H1 (cell line): ENCODE measurements at regions not wholly inside any gene's neighbourhood (a gene's known extent, or its start where the extent isn't known, plus 50 kb on each side); places are given as distances from the start of the nearest gene placed in this dataset.

Source experiments
- CTCF ChIA-PET: fragments of 300-600 bp; sonication (Branson Sonifier 250); formaldehyde crosslinking; loops from one replicate; lab custom pipeline; 2021; ENCODE audit not compliant: partially characterized antibody; lab: Charles Lee
- POLR2A ChIA-PET: fragments of 300-600 bp; sonication (Branson Sonifier 250); formaldehyde crosslinking; loops from one replicate; lab custom pipeline; 2021; ENCODE audit warnings: inconsistent platforms; ENCODE audit not compliant: partially characterized antibody; lab: Charles Lee
- DNase-seq, 2 experiments: peaks; one replicate each; pipeline versions ENCODE4 v3.0.0 to v3.0.0-alpha.2; 2010 to 2022; ENCODE audit warnings: low spot score in 2 of 2, low read depth in 1 of 2, mixed read lengths in 1 of 2
- FAIRE-seq: peaks from 2 replicates; lab custom pipeline; 2011; peaks lifted over from hg19 to GRCh38; lab: Jason Lieb, UNC
- H2AFZ ChIP-seq: 2 replicates; pipeline ENCODE4 v1.8.1; 2012; ENCODE audit warnings: low read length, inconsistent platforms
- H2AK5ac ChIP-seq: 2 replicates; pipeline ENCODE4 v1.6.1; 2013; ENCODE audit warnings: low read depth, low read length
- H2BK120ac ChIP-seq: replicated peaks from 2 replicates; pipeline ENCODE3; 2013; ENCODE audit warnings: low read depth, low read length, inconsistent platforms
- H2BK12ac ChIP-seq: 2 replicates; pipeline ENCODE4 v1.6.1; 2013; ENCODE audit warnings: low read depth, low read length
- H2BK15ac ChIP-seq: 2 replicates; pipeline ENCODE4 v1.6.1; 2013; ENCODE audit warnings: low read length
- H2BK20ac ChIP-seq: 2 replicates; pipeline ENCODE4 v1.6.1; 2013; ENCODE audit warnings: low read length
- H2BK5ac ChIP-seq: 2 replicates; pipeline ENCODE4 v1.6.1; 2013; ENCODE audit warnings: low read depth, low read length
- H3K14ac ChIP-seq: 2 replicates; pipeline ENCODE4 v1.6.1; 2013; ENCODE audit warnings: inconsistent platforms; ENCODE audit not compliant: insufficient read length
- H3K18ac ChIP-seq: 2 replicates; pipeline ENCODE4 v1.6.1; 2013; ENCODE audit warnings: low read length; ENCODE audit errors: extremely low read depth
- H3K23ac ChIP-seq: 2 replicates; pipeline ENCODE4 v1.6.1; 2013; ENCODE audit warnings: inconsistent platforms; ENCODE audit not compliant: insufficient read length
- H3K23me2 ChIP-seq: 2 replicates; pipeline ENCODE4 v1.6.1; 2013; ENCODE audit warnings: low read depth, low read length
- H3K27ac ChIP-seq: 2 replicates; pipeline ENCODE4 v1.6.1; 2011; ENCODE audit warnings: low read depth, low read length, inconsistent platforms
- H3K27me3 ChIP-seq, 4 experiments: replicated peaks in 1 of 4; 1 replicate in 1 of 4; 2 replicates in 3 of 4; pipeline versions ENCODE4 v1.6.1 to v1.8.1; 2011 to 2013; ENCODE audit warnings: low read length in 3 of 4, mild to moderate bottlenecking in 3 of 4, inconsistent platforms in 2 of 4, mixed read lengths in 2 of 4, moderate library complexity in 1 of 4; ENCODE audit not compliant: control insufficient read depth in 3 of 4, insufficient read depth in 3 of 4; ENCODE audit errors: extremely low read depth in 1 of 4
- H3K36me3 ChIP-seq, 4 experiments: 2 replicates each; pipeline versions ENCODE4 v1.6.1 to v1.8.1; 2011 to 2013; ENCODE audit warnings: mild to moderate bottlenecking in 4 of 4, low read length in 3 of 4, moderate library complexity in 2 of 4, control low read depth in 1 of 4, inconsistent platforms in 1 of 4; ENCODE audit not compliant: insufficient read depth in 4 of 4, control insufficient read depth in 2 of 4
- H3K4ac ChIP-seq: replicated peaks from 2 replicates; pipeline ENCODE3; 2013; ENCODE audit warnings: low read length, low read depth, mixed read lengths, inconsistent platforms; ENCODE audit not compliant: insufficient read length
- H3K4me1 ChIP-seq, 4 experiments: replicated peaks in 1 of 4; 1 replicate in 1 of 4; 2 replicates in 3 of 4; pipeline versions ENCODE4 v1.6.1 to v1.8.1; 2011 to 2013; ENCODE audit warnings: low read length in 3 of 4, inconsistent platforms in 2 of 4, mixed read lengths in 1 of 4; ENCODE audit not compliant: insufficient read depth in 4 of 4, control insufficient read depth in 3 of 4
- H3K4me2 ChIP-seq, 2 experiments: 2 replicates each; pipeline versions ENCODE4 v1.6.1 to v1.8.1; 2011 to 2013; ENCODE audit warnings: low read depth in 2 of 2, low read length in 2 of 2, control low read depth in 1 of 2, inconsistent platforms in 1 of 2, mild to moderate bottlenecking in 1 of 2; ENCODE audit not compliant: insufficient read depth in 1 of 2
- H3K4me3 ChIP-seq, 4 experiments: fragments of 200-600, 300-600 bp in 1 of 4; sonication (generic), shearing (Covaris generic), sonication (Bioruptor Twin) in 1 of 4; 2 replicates each; pipeline versions ENCODE4 v1.5.1 to v1.8.1; 2011 to 2016; ENCODE audit warnings: low read length in 4 of 4, low read depth in 3 of 4, control low read depth in 2 of 4, inconsistent platforms in 2 of 4, mild to moderate bottlenecking in 2 of 4, mixed read lengths in 1 of 4, moderate library complexity in 1 of 4; ENCODE audit not compliant: insufficient read depth in 2 of 4; ENCODE audit errors: extremely low read depth in 1 of 4
- H3K56ac ChIP-seq: replicated peaks from 2 replicates; pipeline ENCODE3; 2013; ENCODE audit warnings: low read depth, mild to moderate bottlenecking, mixed read lengths, low read length, inconsistent platforms; ENCODE audit not compliant: insufficient read length
- H3K79me1 ChIP-seq: 2 replicates; pipeline ENCODE4 v1.6.1; 2013; ENCODE audit warnings: low read depth, low read length, control low read depth
- H3K79me2 ChIP-seq, 2 experiments: 2 replicates each; pipeline versions ENCODE4 v1.6.1 to v1.8.1; 2012 to 2013; ENCODE audit warnings: low read length in 2 of 2, mild to moderate bottlenecking in 2 of 2, inconsistent platforms in 1 of 2; ENCODE audit not compliant: insufficient read depth in 2 of 2, control insufficient read depth in 1 of 2
- H3K9ac ChIP-seq, 4 experiments: replicated peaks in 1 of 4; 1 replicate in 1 of 4; 2 replicates in 3 of 4; pipeline versions ENCODE4 v1.6.1 to v1.8.1; 2011 to 2013; ENCODE audit warnings: low read depth in 3 of 4, low read length in 3 of 4, control low read depth in 2 of 4, mild to moderate bottlenecking in 2 of 4, moderate library complexity in 2 of 4, inconsistent platforms in 1 of 4; ENCODE audit errors: extremely low read depth in 1 of 4
- H3K9me3 ChIP-seq, 2 experiments: 2 replicates each; pipeline versions ENCODE4 v1.6.1 to v1.8.1; 2012 to 2013; ENCODE audit warnings: mild to moderate bottlenecking in 2 of 2, moderate library complexity in 2 of 2, control low read depth in 1 of 2, inconsistent platforms in 1 of 2, low read depth in 1 of 2, low read length in 1 of 2, mixed read lengths in 1 of 2; ENCODE audit not compliant: insufficient read depth in 2 of 2
- H4K20me1 ChIP-seq, 2 experiments: replicated peaks in 1 of 2; 2 replicates each; pipeline versions ENCODE3 to v1.8.1; 2011 to 2013; ENCODE audit warnings: inconsistent platforms in 2 of 2, low read length in 2 of 2, mild to moderate bottlenecking in 1 of 2; ENCODE audit not compliant: insufficient read depth in 2 of 2, control insufficient read depth in 1 of 2
- H4K5ac ChIP-seq: 2 replicates; pipeline ENCODE4 v1.6.1; 2013; ENCODE audit warnings: low read length, low read depth, mixed read lengths, inconsistent platforms; ENCODE audit not compliant: insufficient read length
- H4K8ac ChIP-seq: 2 replicates; pipeline ENCODE4 v1.8.0; 2013; ENCODE audit warnings: mild to moderate bottlenecking, moderate library complexity, low read length, inconsistent platforms; ENCODE audit not compliant: insufficient read depth; ENCODE audit errors: extremely low read depth
- H4K91ac ChIP-seq: replicated peaks from 2 replicates; pipeline ENCODE3; 2013; ENCODE audit warnings: low read length, mixed read lengths, inconsistent platforms; ENCODE audit not compliant: insufficient read length
- ASH2L ChIP-seq: fragments of 200-600, 300-600 bp; sonication (generic); IDR thresholded peaks from one replicate; pipeline ENCODE4 v1.7.1; 2017; ENCODE audit warnings: low read length
- BRCA1 ChIP-seq: IDR thresholded peaks from 2 replicates; pipeline ENCODE4 v1.6.1; 2012; ENCODE audit warnings: low read depth, low read length, improper control_type of control experiment
- POU5F1 ChIP-seq: IDR thresholded peaks from 2 replicates; pipeline ENCODE4 v1.6.1; 2011; ENCODE audit warnings: low read depth, mild to moderate bottlenecking, low read length, moderate library complexity
- RBBP5 ChIP-seq: IDR thresholded peaks from 2 replicates; pipeline ENCODE4 v1.7.1; 2012; ENCODE audit warnings: low read depth, mild to moderate bottlenecking, inconsistent platforms, low read length, moderate library complexity, borderline replicate concordance
- SIX5 ChIP-seq: IDR thresholded peaks from 2 replicates; pipeline ENCODE4 v1.6.1; 2011; ENCODE audit warnings: mild to moderate bottlenecking, low read depth, low read length
- TAF1 ChIP-seq: IDR thresholded peaks from 2 replicates; pipeline ENCODE4 v1.6.1; 2011; ENCODE audit warnings: mild to moderate bottlenecking, low read depth, low read length
- WGBS, 2 experiments: shearing (Covaris generic) in 1 of 2; methylation state at CpG; one replicate each; pipeline versions ENCODE4 v1.1.6 to v1.1.7; 2013 to 2015; ENCODE audit warnings: low lambda C conversion rate in 2 of 2, mixed read lengths in 2 of 2, inconsistent platforms in 1 of 2, low coverage in 1 of 2, missing lambda C conversion rate in 1 of 2; ENCODE audit not compliant: insufficient replicate concordance in 2 of 2, insufficient coverage in 1 of 2, insufficient read length in 1 of 2; ENCODE audit errors: extremely low coverage in 1 of 2, missing lambda C conversion rate in 1 of 2; 5-methylcytosine and 5-hydroxymethylcytosine counted together

DNA sequence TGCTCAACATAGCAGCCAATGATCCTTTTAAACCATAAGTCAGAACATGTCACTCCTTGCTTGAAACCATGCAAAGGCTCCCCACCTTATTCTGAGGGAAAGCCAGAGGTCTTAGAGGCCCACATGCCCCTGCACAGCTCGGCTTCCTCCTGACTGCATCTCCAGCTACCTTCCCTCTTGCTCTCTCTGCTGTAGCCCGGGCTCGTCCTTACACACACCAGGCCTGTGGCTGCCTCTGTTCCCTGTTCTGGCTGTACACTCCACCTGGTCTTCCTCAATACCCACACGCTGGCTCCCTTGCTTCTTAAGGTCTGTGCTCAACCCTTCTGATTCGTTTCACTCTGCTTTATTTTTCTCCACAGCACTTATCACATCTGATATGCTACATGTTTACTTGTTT, 116.2 kb downstream of the TNFAIP3 start:
- CTCF ChIA-PET, result no interaction called here
- WGBS, 2 experiments, result 75% methylated on average over 5 of the region's 5 CpGs; no CpG with 5 or more reads in 1 of the 2 experiments
- TF ChIP-seq ASH2L (no peak), TAF1 (no peak), BRCA1 (no peak), POU5F1 (no peak), SIX5 (no peak), RBBP5 (no peak)

More for the DNA sequence above, 116.2 kb downstream of the TNFAIP3 start:
- Histone ChIP-seq H3K79me1 (no peaks in the 10 kb centered on the region), H2AK5ac (no peak overlapping the region), H3K14ac (no peak overlapping the region), H3K9ac (no peak overlapping the region), H4K8ac (no peak overlapping the region; the same call in 1 of the 2 replicates), H4K91ac (no peak overlapping the region), H3K36me3 (no peaks in the 10 kb centered on the region), H3K4ac (no peak overlapping the region), H2BK15ac (no peak overlapping the region), H3K27me3 (no peaks in the 10 kb centered on the region), H3K79me2 (no peaks in the 10 kb centered on the region), H3K9me3 (no peaks in the 10 kb centered on the region), H3K27ac (no peak overlapping the region), H3K4me3 (no peak overlapping the region), H2AFZ (peak overlapping the region; percentile 53; the same call in 1 of the 2 replicates), H2BK12ac (no peak overlapping the region), H4K20me1 (no peaks in the 10 kb centered on the region), H2BK20ac (no peak overlapping the region), H3K18ac (no peak overlapping the region), H3K56ac (no peak overlapping the region), H3K4me2 (no peak overlapping the region), H4K5ac (no peak overlapping the region), H3K23me2 (no peaks in the 10 kb centered on the region), H3K23ac (no peak overlapping the region), H3K4me1 (no peaks in the 10 kb centered on the region), H2BK5ac (no peak overlapping the region), H2BK120ac (no peak overlapping the region)
- POLR2A ChIA-PET, result no interaction called here
- DNase-seq (no peak), FAIRE-seq (no peak)
